AG04450 (cell line): ENCODE measurements at regions not wholly inside any gene's neighbourhood (a gene's known extent, or its start where the extent isn't known, plus 50 kb on each side); places are given as distances from the start of the nearest gene placed in this dataset.
"Not testable (repeated sequence)": the region's sequence is repeated elsewhere in the genome, so short reads cannot be mapped to it uniquely, and the experiment has no call there.

Source experiments
- CTCF ChIA-PET: fragments of 300-600, 350-600 bp; formaldehyde crosslinking; extraction: SDS; loops from one replicate; lab custom pipeline; 2022; ENCODE audit warnings: antibody characterized with exemption, inconsistent platforms; lab: Charles Lee
- POLR2A ChIA-PET: fragments of 350-600 bp; formaldehyde crosslinking; extraction: SDS; loops from one replicate; lab custom pipeline; 2021; ENCODE audit warnings: antibody characterized with exemption, inconsistent platforms; lab: Yijun Ruan, JAX
- DNase-seq: peaks from one replicate; pipeline ENCODE4 v3.0.0-alpha.2; 2011; ENCODE audit warnings: low read depth, low spot score
- H3K27ac ChIP-seq: one replicate; pipeline ENCODE4 v1.5.1; 2012; ENCODE audit warnings: low read depth, low read length, control low read depth
- H3K27me3 ChIP-seq: one replicate; pipeline ENCODE4 v1.6.0; 2012; ENCODE audit warnings: low read length; ENCODE audit not compliant: control insufficient read depth, insufficient read depth
- H3K4me3 ChIP-seq: 2 replicates; pipeline ENCODE4 v1.5.1; 2011; ENCODE audit warnings: mild to moderate bottlenecking, low read depth, low read length, control low read depth
- H3K9me3 ChIP-seq: 2 replicates; pipeline ENCODE4 v1.5.1; 2012; ENCODE audit warnings: low read length; ENCODE audit not compliant: control insufficient read depth, insufficient read depth
- TF ChIP-seq, protein P1 (sequence below): IDR thresholded peaks from 2 replicates; pipeline ENCODE4 v1.5.1; 2011; ENCODE audit warnings: low read depth, low read length, control low read depth, inconsistent platforms

GRCh38 chr5:30131-30530 lies 61.8 kb upstream of the PLEKHG4B start:
- Histone ChIP-seq H3K4me3 (no peak overlapping the region), H3K27ac (no peak overlapping the region), H3K9me3 (no peaks in the 10 kb centered on the region), H3K27me3 (peaks cover 5% of the 10 kb centered on the region)
- TF ChIP-seq, protein P1, sequence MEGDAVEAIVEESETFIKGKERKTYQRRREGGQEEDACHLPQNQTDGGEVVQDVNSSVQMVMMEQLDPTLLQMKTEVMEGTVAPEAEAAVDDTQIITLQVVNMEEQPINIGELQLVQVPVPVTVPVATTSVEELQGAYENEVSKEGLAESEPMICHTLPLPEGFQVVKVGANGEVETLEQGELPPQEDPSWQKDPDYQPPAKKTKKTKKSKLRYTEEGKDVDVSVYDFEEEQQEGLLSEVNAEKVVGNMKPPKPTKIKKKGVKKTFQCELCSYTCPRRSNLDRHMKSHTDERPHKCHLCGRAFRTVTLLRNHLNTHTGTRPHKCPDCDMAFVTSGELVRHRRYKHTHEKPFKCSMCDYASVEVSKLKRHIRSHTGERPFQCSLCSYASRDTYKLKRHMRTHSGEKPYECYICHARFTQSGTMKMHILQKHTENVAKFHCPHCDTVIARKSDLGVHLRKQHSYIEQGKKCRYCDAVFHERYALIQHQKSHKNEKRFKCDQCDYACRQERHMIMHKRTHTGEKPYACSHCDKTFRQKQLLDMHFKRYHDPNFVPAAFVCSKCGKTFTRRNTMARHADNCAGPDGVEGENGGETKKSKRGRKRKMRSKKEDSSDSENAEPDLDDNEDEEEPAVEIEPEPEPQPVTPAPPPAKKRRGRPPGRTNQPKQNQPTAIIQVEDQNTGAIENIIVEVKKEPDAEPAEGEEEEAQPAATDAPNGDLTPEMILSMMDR: no peak
- ChIA-PET POLR2A (no interaction called here), CTCF (no interaction called here)
- DNase-seq: no peak

- DNase-seq, POLR2A ChIA-PET, H3K27me3 ChIP-seq, CTCF ChIA-PET, H3K4me3 ChIP-seq, H3K27ac ChIP-seq, H3K9me3 ChIP-seq: not testable (repeated sequence)
These were observed 61.4 kb upstream of the PLEKHG4B start for GRCh38 chr5:30556-30955.

- ChIA-PET POLR2A (no interaction called here), CTCF (no interaction called here)
- TF ChIP-seq, protein P1: no peak
- Histone ChIP-seq H3K27ac (no peak overlapping the region), H3K4me3 (no peak overlapping the region), H3K27me3 (peaks cover 5% of the 10 kb centered on the region), H3K9me3 (no peaks in the 10 kb centered on the region; the same call in 1 of the 2 replicates)
- no peak for DNase-seq
These were observed 59.8 kb upstream of the PLEKHG4B start for GRCh38 chr5:32165-32564.

- DNase-seq, H3K27ac ChIP-seq, CTCF ChIA-PET, H3K9me3 ChIP-seq, POLR2A ChIA-PET, H3K4me3 ChIP-seq, H3K27me3 ChIP-seq: not testable (repeated sequence)
These were observed 56.4 kb upstream of the PLEKHG4B start for GRCh38 chr5:35521-35920.

DNA sequence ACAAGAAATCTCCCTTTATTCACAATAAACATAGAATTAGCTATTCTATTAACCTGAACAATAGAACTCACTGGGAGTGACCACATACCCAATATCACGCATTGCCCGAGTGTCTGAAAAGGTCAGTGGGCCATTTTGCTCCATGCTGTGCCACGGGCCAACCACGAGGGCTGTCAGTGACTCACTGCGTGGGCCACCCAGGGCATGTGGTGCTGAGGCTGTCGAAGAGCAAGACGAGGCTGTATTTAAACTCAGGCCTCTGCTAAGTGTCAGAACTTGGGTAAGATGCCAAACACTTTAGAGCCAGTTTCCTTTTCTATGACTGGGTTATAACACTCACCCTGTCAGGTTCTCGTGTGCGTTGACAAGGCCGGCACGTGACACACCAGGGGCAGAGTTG lies 54.8 kb upstream of the PLEKHG4B start:
- H3K27me3 ChIP-seq, H3K27ac ChIP-seq, H3K4me3 ChIP-seq, DNase-seq, POLR2A ChIA-PET, CTCF ChIA-PET, H3K9me3 ChIP-seq: not testable (repeated sequence)

DNA sequence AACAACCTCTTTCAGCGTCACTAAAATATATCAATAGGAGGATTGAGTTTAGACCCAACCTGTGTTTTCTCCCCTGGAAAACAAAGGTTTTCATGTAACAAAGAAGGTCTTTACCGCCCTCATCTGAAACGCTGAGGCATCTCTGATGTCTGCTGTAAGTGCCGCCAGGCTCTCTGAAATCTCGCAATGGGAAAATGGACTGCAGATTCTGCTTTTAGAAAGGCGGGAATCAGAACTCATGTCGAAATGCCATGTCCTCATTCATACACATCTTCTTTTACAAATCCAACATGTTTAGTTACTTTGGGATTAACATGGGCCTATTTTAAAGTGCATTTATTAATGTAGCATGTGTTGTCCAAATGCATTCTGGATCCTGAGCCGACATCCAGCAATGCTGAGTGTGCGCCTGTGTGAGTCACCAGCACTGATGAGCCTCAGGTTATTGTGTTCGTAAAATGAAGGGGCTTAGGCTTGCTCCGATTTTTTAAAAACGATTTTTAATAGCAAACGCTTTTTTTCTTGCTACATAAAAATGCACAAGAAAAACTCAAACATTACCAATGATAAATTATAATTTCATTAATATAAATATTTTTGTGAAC lies 51.9 kb upstream of the PLEKHG4B start:
- DNase-seq: no peak
- Histone ChIP-seq H3K27me3 (no peaks in the 10 kb centered on the region), H3K4me3 (no peak overlapping the region), H3K27ac (no peak overlapping the region), H3K9me3 (no peaks in the 10 kb centered on the region; the same call in 1 of the 2 replicates)
- TF ChIP-seq, protein P1: no peak
- ChIA-PET CTCF (interaction anchor here (0.7 kb wide), 1 partner anchor 148 kb away, joined by 3 read pairs; no protein-coding TSS in a partner anchor), POLR2A (no interaction called here)
